ENCODE measurements at regions not wholly inside any gene's neighbourhood (a gene's known extent, or its start where the extent isn't known, plus 50 kb on each side); places are given as distances from the start of the nearest gene placed in this dataset.

- no peak for TF ChIP-seq POLR2A (IDR thresholded peaks at IDR 0.05; ENCODE audit: low read length)
- TF ChIP-seq GATA1 (IDR thresholded peaks at IDR 0.05; ENCODE audit: low read depth, low read length), result no peak
Observed at GRCh38 chr9:106728860-106729259, 134.1 kb upstream of the ZNF462 start.
